ENCODE measurements at regions not wholly inside any gene's neighbourhood (a gene's known extent, or its start where the extent isn't known, plus 50 kb on each side); places are given as distances from the start of the nearest gene placed in this dataset.

- no peak overlapping the region for H3K4me3 ChIP-seq (ENCODE audit: low read depth, poor library complexity, severe bottlenecking)
- 91 to 96% methylated on average over 1 of the region's 1 CpG for WGBS, 2 donors
- TF ChIP-seq CTCF (IDR thresholded peaks at IDR 0.05) = no peak
- TF ChIP-seq POLR2A (IDR thresholded peaks at IDR 0.05) = no peak
- DNase-seq (ENCODE audit: low spot score in 2 of 2) = no peak
- intact Hi-C loops (cut with DNase I; ENCODE audit: low total_unique reads) = no loop called here
Observed at GRCh38 chr2:187117483-187117882, 268.5 kb upstream of the ZSWIM2 start.

- WGBS, 2 donors = 79 to 84% methylated on average over 1 of the region's 1 CpG
- TF ChIP-seq POLR2A (IDR thresholded peaks at IDR 0.05) (no peak), CTCF (IDR thresholded peaks at IDR 0.05) (no peak)
- no peak for DNase-seq (ENCODE audit: low spot score in 2 of 2)
- no peak overlapping the region for H3K4me3 ChIP-seq (ENCODE audit: low read depth, poor library complexity, severe bottlenecking)
- intact Hi-C loops (cut with DNase I; ENCODE audit: low total_unique reads) = no loop called here
Observed at GRCh38 chr2:187115627-187116026, 266.7 kb upstream of the ZSWIM2 start.

GRCh38 chr2:187107001-187107400, 258.0 kb upstream of the ZSWIM2 start:
- WGBS, 2 donors = 75 to 78% methylated on average over 2 of the region's 2 CpGs
- no peak overlapping the region for H3K4me3 ChIP-seq (ENCODE audit: low read depth, poor library complexity, severe bottlenecking)
- DNase-seq (ENCODE audit: low spot score in 2 of 2) = no peak
- no peak for TF ChIP-seq CTCF (IDR thresholded peaks at IDR 0.05)
- no peak for TF ChIP-seq POLR2A (IDR thresholded peaks at IDR 0.05)
- intact Hi-C loops (cut with DNase I; ENCODE audit: low total_unique reads) = no loop called here

GRCh38 chr2:187105218-187105617, 256.2 kb upstream of the ZSWIM2 start:
- TF ChIP-seq CTCF (IDR thresholded peaks at IDR 0.05) (no peak), POLR2A (IDR thresholded peaks at IDR 0.05) (no peak)
- no peak overlapping the region for H3K4me3 ChIP-seq (ENCODE audit: low read depth, poor library complexity, severe bottlenecking)
- no peak for DNase-seq (ENCODE audit: low spot score in 2 of 2)
- WGBS, 2 donors = 32% methylated on average over 3 of the region's 3 CpGs
- intact Hi-C loops (cut with DNase I; ENCODE audit: low total_unique reads) = no loop called here

- no peak for TF ChIP-seq CTCF (IDR thresholded peaks at IDR 0.05)
- no peak for TF ChIP-seq POLR2A (IDR thresholded peaks at IDR 0.05)
- no peak for DNase-seq (ENCODE audit: low spot score in 2 of 2)
- intact Hi-C loops (cut with DNase I; ENCODE audit: low total_unique reads) = no loop called here
- no peak overlapping the region for H3K4me3 ChIP-seq (ENCODE audit: low read depth, poor library complexity, severe bottlenecking)
Observed at GRCh38 chr2:187102381-187102780, 253.4 kb upstream of the ZSWIM2 start.

GRCh38 chr2:187098154-187098553, 249.2 kb upstream of the ZSWIM2 start:
- no peak overlapping the region for H3K4me3 ChIP-seq (ENCODE audit: low read depth, poor library complexity, severe bottlenecking)
- no peak for DNase-seq (ENCODE audit: low spot score in 2 of 2)
- intact Hi-C loops (cut with DNase I; ENCODE audit: low total_unique reads) = no loop called here
- 70 to 74% methylated on average over 1 of the region's 1 CpG for WGBS, 2 donors
- TF ChIP-seq CTCF (IDR thresholded peaks at IDR 0.05) (no peak), POLR2A (IDR thresholded peaks at IDR 0.05) (no peak)
